Stimulated activated CD8-positive, alpha-beta memory T cell treated with anti-CD3 and anti-CD28 coated beads, Interleukin-7, amount 100 ng/mL, for 48 hours (primary cell): ENCODE measurements at regions not wholly inside any gene's neighbourhood (a gene's known extent, or its start where the extent isn't known, plus 50 kb on each side); places are given as distances from the start of the nearest gene placed in this dataset.
"Not testable (repeated sequence)": the region's sequence is repeated elsewhere in the genome, so short reads cannot be mapped to it uniquely, and the experiment has no call there.

Source experiments
- DNase-seq, 2 donors: peaks; one replicate each; pipeline ENCODE4 v3.0.0-alpha.2; 2020; ENCODE audit warnings: low read depth in 1 of 2; ENCODE audit errors: extremely low read depth in 1 of 2

GRCh38 chr2:88913280-88913679 lies 221.8 kb downstream of the RPIA start:
- DNase-seq: no peak

GRCh38 chr2:88919087-88919738 lies 227.7 kb downstream of the RPIA start:
- DNase-seq: no peak

- not testable (repeated sequence) for DNase-seq
Measured at GRCh38 chr2:88920399-88920798, 228.9 kb downstream of the RPIA start.

- DNase-seq: no peak
Measured at GRCh38 chr2:88924533-88924932, 233.1 kb downstream of the RPIA start.

GRCh38 chr2:88925770-88926462 lies 234.4 kb downstream of the RPIA start:
- DNase-seq: no peak

GRCh38 chr2:88927128-88927527 lies 235.7 kb downstream of the RPIA start:
- no peak for DNase-seq

- DNase-seq: no peak
Measured at GRCh38 chr2:88930659-88931058, 239.2 kb downstream of the RPIA start.

- DNase-seq: no peak
Measured at GRCh38 chr2:88932686-88933085, 241.2 kb downstream of the RPIA start.

GRCh38 chr2:88933091-88933490 lies 241.6 kb downstream of the RPIA start:
- DNase-seq: no peak

GRCh38 chr2:88933980-88934379 lies 242.5 kb downstream of the RPIA start:
- no peak for DNase-seq

GRCh38 chr2:88941178-88941577 lies 249.7 kb downstream of the RPIA start:
- not testable (repeated sequence) for DNase-seq

GRCh38 chr2:88942798-88943197 lies 251.3 kb downstream of the RPIA start:
- DNase-seq: no peak

- no peak for DNase-seq
Measured at GRCh38 chr2:88949336-88949735, 257.9 kb downstream of the RPIA start.

GRCh38 chr2:88950010-88950409 lies 258.5 kb downstream of the RPIA start:
- no peak for DNase-seq

- no peak for DNase-seq
Measured at GRCh38 chr2:88955607-88956006, 264.1 kb downstream of the RPIA start.

- no peak for DNase-seq
Measured at GRCh38 chr2:88959480-88960204, 268.2 kb downstream of the RPIA start.

- not testable (repeated sequence) for DNase-seq
Measured at GRCh38 chr2:88961323-88961722, 269.9 kb downstream of the RPIA start.

- DNase-seq: no peak
Measured at GRCh38 chr2:88967844-88968243, 276.4 kb downstream of the RPIA start.

- not testable (repeated sequence) for DNase-seq
Measured at GRCh38 chr2:88978011-88978410, 286.5 kb downstream of the RPIA start.

GRCh38 chr2:88978446-88978845 lies 287.0 kb downstream of the RPIA start:
- DNase-seq: not testable (repeated sequence)

GRCh38 chr2:88984079-88984478 lies 292.6 kb downstream of the RPIA start:
- not testable (repeated sequence) for DNase-seq
